ENCODE measurements at regions not wholly inside any gene's neighbourhood (a gene's known extent, or its start where the extent isn't known, plus 50 kb on each side); places are given as distances from the start of the nearest gene placed in this dataset.

GRCh38 chr17:5635949-5636348 lies 51.6 kb upstream of the NLRP1 start:
- DNase-seq (ENCODE audit: low read depth): no peak

- no peak for DNase-seq (ENCODE audit: low read depth)
These were observed 54.3 kb upstream of the NLRP1 start for GRCh38 chr17:5638596-5638995.

GRCh38 chr17:5640726-5641125 lies 56.4 kb upstream of the NLRP1 start:
- DNase-seq (ENCODE audit: low read depth): no peak

DNA sequence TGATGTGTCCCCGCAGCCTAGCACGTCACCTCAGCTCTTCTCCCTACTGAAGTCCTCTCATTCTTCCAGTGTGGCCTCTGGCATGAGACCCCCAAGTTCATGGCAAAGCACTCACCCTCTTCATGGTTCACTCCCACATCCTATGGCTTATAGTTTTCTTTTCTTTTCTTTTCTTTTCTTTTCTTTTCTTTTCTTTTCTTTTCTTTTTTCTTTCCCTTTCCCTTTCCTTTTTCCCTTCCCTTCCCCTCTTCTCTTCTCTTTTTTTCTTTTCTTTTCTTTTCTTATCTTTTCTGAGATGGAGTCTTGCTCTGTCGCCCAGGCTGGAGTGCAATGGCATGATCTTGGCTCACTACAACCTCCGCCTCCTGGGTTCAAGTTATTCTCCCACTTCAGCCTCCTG lies 58.4 kb upstream of the NLRP1 start:
- DNase-seq (ENCODE audit: low read depth): no peak

DNA sequence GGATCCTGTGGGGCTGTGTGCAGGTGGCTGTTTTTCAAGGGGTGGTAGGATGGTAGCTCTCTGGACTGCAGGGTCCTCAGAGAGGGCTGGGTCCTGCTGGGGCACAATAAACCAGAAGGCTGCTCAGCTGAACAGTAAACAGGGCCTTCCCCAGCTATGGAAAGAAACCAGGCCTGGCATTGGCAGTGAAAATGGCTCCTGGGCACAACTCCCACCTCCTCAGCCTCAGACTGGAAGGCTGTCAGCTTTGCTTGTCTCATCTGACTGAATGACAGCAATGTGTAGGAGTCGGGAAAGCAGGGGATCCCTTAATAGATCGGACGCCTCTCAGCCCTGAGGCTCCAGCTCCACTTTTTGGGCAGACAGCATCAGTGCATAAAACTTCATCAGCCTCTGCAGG lies 59.8 kb upstream of the NLRP1 start:
- no peak for DNase-seq (ENCODE audit: low read depth)

DNA sequence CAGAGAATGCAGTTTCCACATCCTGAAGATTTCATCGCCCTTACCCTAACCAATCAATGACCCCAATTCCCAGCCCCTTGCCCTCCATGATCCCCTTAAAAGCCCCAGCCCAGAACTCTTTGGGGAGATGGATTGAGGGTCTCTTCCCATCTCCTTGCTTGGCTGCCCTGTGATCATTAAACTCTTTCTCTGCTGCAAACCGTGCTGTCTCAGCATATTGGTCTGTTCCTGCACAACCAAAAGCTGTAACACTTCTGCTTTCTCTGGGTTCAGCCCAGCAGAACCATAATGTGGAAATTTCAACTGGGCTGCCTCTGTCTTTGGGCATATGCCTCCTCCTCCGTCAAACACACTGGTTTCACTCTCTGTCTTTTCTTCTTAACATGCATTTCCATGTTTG lies 67.0 kb upstream of the NLRP1 start:
- no peak for DNase-seq (ENCODE audit: low read depth)

- DNase-seq (ENCODE audit: low read depth): no peak
These were observed 77.3 kb upstream of the NLRP1 start for GRCh38 chr17:5661491-5662125.

DNA sequence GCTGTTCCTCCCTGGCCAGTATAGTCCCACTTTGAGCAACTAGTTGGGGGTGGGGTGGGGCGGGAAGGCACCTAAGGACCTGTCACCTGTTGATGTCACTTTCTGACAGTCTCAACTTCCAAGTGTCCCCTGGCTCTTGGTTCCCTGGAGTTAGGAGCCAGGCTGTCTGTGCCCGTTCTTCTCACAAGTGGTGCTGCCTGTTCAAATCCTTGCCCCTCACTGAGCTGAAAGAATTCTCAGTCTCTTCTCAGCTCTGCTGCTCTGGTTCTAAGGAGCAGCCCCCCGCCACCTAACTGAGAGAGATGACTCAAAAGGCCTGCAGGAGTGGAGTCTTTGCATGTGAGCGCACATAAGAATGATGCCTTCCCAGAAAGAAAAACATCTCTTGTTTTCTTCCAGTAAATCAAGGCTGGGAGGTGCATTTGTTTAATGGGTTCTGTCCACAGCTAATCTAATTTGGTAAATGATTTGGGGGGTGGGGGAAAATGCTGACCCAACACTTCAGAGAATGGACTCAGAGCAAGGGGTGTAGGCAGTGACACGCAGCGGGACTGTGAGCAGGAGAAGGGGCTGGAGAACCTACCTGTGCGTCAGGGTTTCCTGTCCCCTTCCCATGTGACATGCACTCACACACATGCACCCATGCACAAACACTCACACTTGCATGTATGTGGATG lies 78.2 kb upstream of the NLRP1 start:
- DNase-seq (ENCODE audit: low read depth): no peak

GRCh38 chr17:5665164-5665563 lies 80.9 kb upstream of the NLRP1 start:
- no peak for DNase-seq (ENCODE audit: low read depth)

- DNase-seq (ENCODE audit: low read depth): no peak
These were observed 83.6 kb upstream of the NLRP1 start for GRCh38 chr17:5667871-5668270.

GRCh38 chr17:5668557-5669138 lies 84.3 kb upstream of the NLRP1 start:
- DNase-seq (ENCODE audit: low read depth): no peak

GRCh38 chr17:5669191-5669590 lies 84.9 kb upstream of the NLRP1 start:
- no peak for DNase-seq (ENCODE audit: low read depth)

- DNase-seq (ENCODE audit: low read depth): no peak
These were observed 87.8 kb upstream of the NLRP1 start for GRCh38 chr17:5672141-5672540.

- DNase-seq (ENCODE audit: low read depth): no peak
These were observed 88.6 kb upstream of the NLRP1 start for GRCh38 chr17:5672815-5673430.

GRCh38 chr17:5675625-5676421 lies 91.5 kb upstream of the NLRP1 start:
- DNase-seq (ENCODE audit: low read depth): no peak

DNA sequence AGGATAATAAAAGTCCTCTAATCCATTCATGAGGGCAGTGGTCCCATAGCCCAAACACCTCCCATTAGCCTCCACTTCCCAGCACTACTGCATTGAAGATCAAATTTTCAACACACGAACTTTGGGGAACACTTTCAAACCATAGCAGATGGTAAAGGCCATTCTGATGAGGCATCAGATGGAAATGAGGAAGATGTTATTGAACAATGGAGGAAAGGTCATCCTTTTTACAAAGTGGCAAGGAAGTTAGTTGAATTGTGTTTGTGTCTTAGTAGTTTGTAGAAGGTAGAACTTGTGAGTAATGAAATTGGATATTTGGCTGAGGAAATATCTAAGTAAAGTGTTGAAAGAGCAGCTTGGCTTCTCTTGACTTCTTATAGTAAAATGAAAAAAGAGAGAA lies 93.3 kb upstream of the NLRP1 start:
- no peak for DNase-seq (ENCODE audit: low read depth)

GRCh38 chr17:5678171-5678570 lies 93.9 kb upstream of the NLRP1 start:
- no peak for DNase-seq (ENCODE audit: low read depth)

DNA sequence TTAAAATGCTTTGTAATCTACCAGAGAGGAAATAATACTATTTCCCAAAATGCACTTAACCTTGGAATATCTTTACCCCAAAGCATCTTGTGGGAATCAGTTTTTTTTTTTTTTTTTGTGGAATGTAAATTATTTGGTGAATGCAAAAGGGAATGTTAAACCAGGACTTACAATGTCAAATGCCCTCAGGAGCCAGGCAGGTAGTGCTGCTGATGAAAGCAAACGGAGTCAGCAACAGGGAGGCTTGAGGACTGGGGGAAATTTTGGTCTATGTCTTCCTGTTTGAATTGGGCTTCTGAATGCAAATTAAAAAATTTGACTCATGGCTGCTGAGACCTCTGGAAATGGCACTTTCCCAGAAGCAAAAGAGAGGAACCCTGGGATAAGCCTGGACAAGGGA lies 96.5 kb upstream of the NLRP1 start:
- no peak for DNase-seq (ENCODE audit: low read depth)

DNA sequence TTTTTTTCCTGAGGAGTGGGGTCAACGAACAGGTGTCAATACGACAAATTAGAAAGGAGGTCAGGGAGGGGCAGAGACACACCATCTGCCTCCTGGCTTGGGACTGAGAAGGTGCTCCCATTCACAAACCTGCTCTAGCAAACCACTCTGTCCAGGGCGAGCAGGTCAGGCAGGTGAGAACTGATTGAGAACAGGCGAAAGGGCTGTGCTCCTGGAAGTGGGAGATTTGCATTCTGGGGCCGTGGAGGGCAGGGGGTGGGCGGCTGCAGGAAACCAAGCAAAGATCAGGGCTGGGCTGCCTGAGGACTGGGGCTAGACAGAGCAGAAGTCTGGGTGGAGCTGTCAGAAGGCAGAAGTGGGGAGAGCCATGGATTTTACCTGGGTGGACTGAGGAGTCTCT lies 98.9 kb upstream of the NLRP1 start:
- DNase-seq (ENCODE audit: low read depth): no peak

- no peak for DNase-seq (ENCODE audit: low read depth)
These were observed 101.8 kb upstream of the NLRP1 start for GRCh38 chr17:5686074-5686635.

- DNase-seq (ENCODE audit: low read depth): no peak
These were observed 103.3 kb upstream of the NLRP1 start for GRCh38 chr17:5687646-5688045.

GRCh38 chr17:5693821-5694220 lies 109.5 kb upstream of the NLRP1 start:
- DNase-seq (ENCODE audit: low read depth): no peak

Data from GM04503 (cell line).